A673 (cell line): ENCODE measurements at regions not wholly inside any gene's neighbourhood (a gene's known extent, or its start where the extent isn't known, plus 50 kb on each side); places are given as distances from the start of the nearest gene placed in this dataset.

Source experiments
- CTCF ChIP-seq: fragments of 300-800, 200-600 bp; sonication (generic); conservative IDR thresholded peaks from 2 replicates; pipeline ENCODE4 v1.5.1; 2017; ENCODE audit warnings: low read depth, mild to moderate bottlenecking, antibody characterized with exemption, low read length, moderate library complexity, mixed read lengths
- EZH2 ChIP-seq: fragments of 200-600 bp; sonication (generic); IDR thresholded peaks from 2 replicates; pipeline ENCODE4 v1.6.1; 2017; ENCODE audit warnings: borderline replicate concordance, low read depth, mild to moderate bottlenecking, mixed read lengths, antibody characterized with exemption, low read length; ENCODE audit not compliant: poor library complexity, severe bottlenecking

GRCh38 chr3:118813472-118813871 is 221.2 kb downstream of the IGSF11 start:
- TF ChIP-seq CTCF: no peak
- TF ChIP-seq EZH2: no peak
